GM12878 (cell line): ENCODE measurements at regions not wholly inside any gene's neighbourhood (a gene's known extent, or its start where the extent isn't known, plus 50 kb on each side); places are given as distances from the start of the nearest gene placed in this dataset.

Source experiments
- ATAC-seq: fragments of 200-7000 bp; cut with Tn5 transposase; 3 replicates; pipeline ENCODE4 v1.9.1; 2020; ENCODE audit warnings: mild to moderate bottlenecking, moderate library complexity
- BruUV-seq: library from RNA; stranded (reverse); fragments of 400-500 nt; replicated peaks from 2 replicates; lab custom pipeline; 2021; lab: Mats Ljungman, UMichigan
- CTCF ChIA-PET: fragments of 300-600 bp; sonication (Branson Sonifier 250); formaldehyde crosslinking; extraction: SDS; loops from one replicate; lab custom pipeline; 2021; ENCODE audit warnings: inconsistent platforms; lab: Yijun Ruan, JAX
- POLR2A ChIA-PET: fragments of 350-600 bp; formaldehyde crosslinking; extraction: SDS; loops from one replicate; lab custom pipeline; 2021; ENCODE audit warnings: inconsistent platforms; lab: Charles Lee
- RAD21 ChIA-PET: fragments of 300-600 bp; sonication (Branson Sonifier 250); formaldehyde crosslinking; loops from one replicate; lab custom pipeline; 2023; ENCODE audit warnings: antibody characterized with exemption; ENCODE audit not compliant: unreplicated experiment; lab: Charles Lee
- SMC1A ChIA-PET: fragments of 300-600 bp; sonication (Branson Sonifier 250); formaldehyde crosslinking; loops from one replicate; lab custom pipeline; 2023; ENCODE audit not compliant: unreplicated experiment, uncharacterized antibody; lab: Charles Lee
- DNase-seq: peaks from one replicate; pipeline ENCODE4 v3.0.0-alpha.2; 2011; ENCODE audit warnings: low read depth, low spot score
- FAIRE-seq: peaks from 3 replicates; lab custom pipeline; 2011; peaks lifted over from hg19 to GRCh38; lab: Jason Lieb, UNC
- H2AFZ ChIP-seq: 2 replicates; pipeline ENCODE4 v1.6.0; 2011; ENCODE audit warnings: low read depth, low read length, control low read depth; ENCODE audit not compliant: control insufficient read depth
- H3K27ac ChIP-seq: 2 replicates; pipeline ENCODE4 v1.5.1; 2011; ENCODE audit warnings: control low read depth; ENCODE audit not compliant: control insufficient read depth, insufficient read depth
- H3K27me3 ChIP-seq, 2 experiments: replicated peaks in 1 of 2; 2 replicates each; pipeline versions ENCODE4 v1.6.0 to v1.6.1; 2011; ENCODE audit warnings: low read length in 1 of 2; ENCODE audit not compliant: control insufficient read depth in 2 of 2, insufficient read depth in 2 of 2
- H3K36me3 ChIP-seq, 2 experiments: 2 replicates each; pipeline ENCODE4 v1.5.1; 2011; ENCODE audit warnings: low read length in 1 of 2; ENCODE audit not compliant: control insufficient read depth in 2 of 2, insufficient read depth in 2 of 2
- H3K4me1 ChIP-seq: 2 replicates; pipeline ENCODE4 v1.6.1; 2011; ENCODE audit warnings: mild to moderate bottlenecking, low read length, moderate library complexity, mixed read lengths; ENCODE audit not compliant: control insufficient read depth, insufficient read depth
- H3K4me2 ChIP-seq: 2 replicates; pipeline ENCODE4 v1.6.0; 2011; ENCODE audit warnings: control low read depth; ENCODE audit not compliant: control insufficient read depth, insufficient read depth
- H3K4me3 ChIP-seq: fragments of 200-600 bp; sonication (generic); 2 replicates; pipeline ENCODE4 v1.5.1; 2016
- H3K79me2 ChIP-seq: 2 replicates; pipeline ENCODE4 v1.6.0; 2011; ENCODE audit warnings: low read length; ENCODE audit not compliant: control insufficient read depth, insufficient read depth
- H3K9ac ChIP-seq: 2 replicates; pipeline ENCODE4 v1.8.0; 2011; ENCODE audit warnings: low read length, control low read depth, mixed read lengths; ENCODE audit not compliant: control insufficient read depth, insufficient read depth
- H3K9me3 ChIP-seq: replicated peaks from 3 replicates; pipeline ENCODE4 v1.5.1; 2011; ENCODE audit warnings: mild to moderate bottlenecking, low read length; ENCODE audit not compliant: control insufficient read depth, insufficient read depth
- H4K20me1 ChIP-seq: 2 replicates; pipeline ENCODE4 v1.6.0; 2011; ENCODE audit not compliant: control insufficient read depth, insufficient read depth
- DPF2 ChIP-seq: fragments of 450-650 bp; IDR thresholded peaks from 2 replicates; pipeline ENCODE4 v1.6.1; 2017; ENCODE audit warnings: mild to moderate bottlenecking
- HDAC2 ChIP-seq: fragments of 200-600 bp; sonication (generic); IDR thresholded peaks from 2 replicates; pipeline ENCODE4 v1.6.1; 2017
- HSF1 ChIP-seq: fragments of 150-350 bp; IDR thresholded peaks from 2 replicates; pipeline ENCODE4 v1.6.1; 2014; ENCODE audit warnings: mild to moderate bottlenecking, low read depth, low read length
- JUND ChIP-seq: IDR thresholded peaks from 2 replicates; pipeline ENCODE4 v1.6.1; 2012; ENCODE audit warnings: low read depth, mild to moderate bottlenecking, low read length, improper control_type of control experiment, moderate library complexity
- RBBP5 ChIP-seq: fragments of 200-600 bp; sonication (generic); conservative IDR thresholded peaks from 2 replicates; pipeline ENCODE4 v1.6.1; 2016
- SPI1 ChIP-seq: IDR thresholded peaks from 2 replicates; pipeline ENCODE4 v1.6.1; 2011; ENCODE audit warnings: low read depth, mild to moderate bottlenecking, low read length, moderate library complexity, borderline replicate concordance; ENCODE audit not compliant: insufficient read depth
- STAT3 ChIP-seq: IDR thresholded peaks from 2 replicates; pipeline ENCODE4 v1.6.1; 2011; ENCODE audit warnings: low read depth, low read length, improper control_type of control experiment
- SUZ12 ChIP-seq: fragments of 200-600 bp; sonication (generic); IDR thresholded peaks from one replicate; pipeline ENCODE4 v1.6.1; 2018; ENCODE audit warnings: antibody characterized with exemption, mild to moderate bottlenecking; ENCODE audit not compliant: unreplicated experiment
- TAF1 ChIP-seq: IDR thresholded peaks from 2 replicates; pipeline ENCODE4 v1.6.1; 2011; ENCODE audit warnings: mild to moderate bottlenecking, low read depth, low read length, borderline replicate concordance
- ZNF592 ChIP-seq: fragments of 450-650 bp; IDR thresholded peaks from 2 replicates; pipeline ENCODE4 v1.6.1; 2017; ENCODE audit warnings: mild to moderate bottlenecking, moderate library complexity
- WGBS: methylation state at CpG from one replicate; pipeline ENCODE4 v1.1.6; 2016; ENCODE audit warnings: low lambda C conversion rate; ENCODE audit not compliant: insufficient replicate concordance, insufficient coverage; ENCODE audit errors: missing lambda C conversion rate; 5-methylcytosine and 5-hydroxymethylcytosine counted together
- in situ Hi-C: fragments of 300-500 bp; cut with MboI; formaldehyde crosslinking; loops from 9 replicates; pipeline ENCODE4 v1.14.3; 2018; ENCODE audit warnings: mixed read lengths
- intact Hi-C: fragments of 100-400 bp; cut with micrococcal nuclease; formaldehyde crosslinking; loops from one replicate; pipeline ENCODE4 v1.14.2; 2022; ENCODE audit not compliant: unreplicated experiment

DNA sequence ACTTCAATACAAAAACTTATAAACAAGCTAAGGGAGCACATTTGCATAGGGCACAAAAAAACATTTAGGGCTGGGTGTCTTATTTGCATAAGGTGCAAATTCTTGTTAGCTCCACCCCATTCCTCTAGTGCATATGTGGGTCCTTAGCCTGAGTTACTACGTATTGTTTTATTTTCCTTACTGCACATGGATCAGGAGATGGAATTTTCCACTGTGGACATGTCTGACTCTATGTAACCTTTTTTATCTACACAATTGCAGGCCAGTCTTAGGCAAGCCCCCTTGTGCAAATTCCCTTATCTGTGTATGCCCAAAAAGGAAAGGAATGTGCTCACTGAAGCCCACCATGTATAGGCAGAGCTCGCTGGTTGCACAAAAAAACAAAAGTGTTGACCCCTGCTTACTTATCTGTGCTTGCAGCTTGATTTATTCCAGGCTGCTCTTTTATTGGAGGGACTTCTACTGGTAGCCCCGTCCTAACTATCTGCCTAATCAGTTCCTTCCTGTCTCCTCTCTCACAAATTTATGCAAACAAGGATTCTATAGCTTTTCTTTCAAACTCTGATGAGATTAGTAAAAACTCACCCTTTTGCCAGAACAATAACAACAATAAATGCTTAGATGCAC is 359.0 kb upstream of the MAGEB16 start (continued):
- no peak for TF ChIP-seq HSF1
- no peak for TF ChIP-seq RBBP5

GRCh38 chrX:35439692-35440091 is 358.4 kb upstream of the MAGEB16 start:
- Histone ChIP-seq H4K20me1 (no peaks in the 10 kb centered on the region), H2AFZ (no peak overlapping the region), H3K9me3 (peaks cover 22% of the 10 kb centered on the region), H3K36me3 (no peaks in the 10 kb centered on the region), H3K27ac (no peak overlapping the region), H3K27me3 (no peaks in the 10 kb centered on the region), H3K4me1 (peaks cover 4% of the 10 kb centered on the region; the same call in 1 of the 2 replicates), H3K9ac (no peak overlapping the region), H3K79me2 (no peaks in the 10 kb centered on the region), H3K4me3 (no peak overlapping the region), H3K4me2 (no peak overlapping the region)
- in situ Hi-C loops, result no loop called here
- no TSS peak for BruUV-seq
- TF ChIP-seq HDAC2 (no peak), DPF2 (no peak), STAT3 (no peak), TAF1 (no peak), JUND (no peak), SPI1 (no peak), SUZ12 (no peak), ZNF592 (no peak)
- DNase-seq, result no peak
- no peak for FAIRE-seq
- ChIA-PET POLR2A (no interaction called here), RAD21 (no interaction called here), CTCF (no interaction called here), SMC1A (interaction anchor here (1.6 to 1.7 kb wide), 2 partner anchors 16 to 59 kb away, joined by 5 to 8 read pairs; no protein-coding TSS in a partner anchor)
- intact Hi-C loops, result loop anchor here (5.0 kb wide), 1 partner anchor 57 kb away; no protein-coding TSS in a partner anchor
- ATAC-seq, result no peak
- 100% methylated on average over 2 of the region's 2 CpGs for whole genome bisulfite sequencing
